ENCODE measurements at regions not wholly inside any gene's neighbourhood (a gene's known extent, or its start where the extent isn't known, plus 50 kb on each side); places are given as distances from the start of the nearest gene placed in this dataset.
"Not testable (repeated sequence)": the region's sequence is repeated elsewhere in the genome, so short reads cannot be mapped to it uniquely, and the experiment has no call there.

DNA sequence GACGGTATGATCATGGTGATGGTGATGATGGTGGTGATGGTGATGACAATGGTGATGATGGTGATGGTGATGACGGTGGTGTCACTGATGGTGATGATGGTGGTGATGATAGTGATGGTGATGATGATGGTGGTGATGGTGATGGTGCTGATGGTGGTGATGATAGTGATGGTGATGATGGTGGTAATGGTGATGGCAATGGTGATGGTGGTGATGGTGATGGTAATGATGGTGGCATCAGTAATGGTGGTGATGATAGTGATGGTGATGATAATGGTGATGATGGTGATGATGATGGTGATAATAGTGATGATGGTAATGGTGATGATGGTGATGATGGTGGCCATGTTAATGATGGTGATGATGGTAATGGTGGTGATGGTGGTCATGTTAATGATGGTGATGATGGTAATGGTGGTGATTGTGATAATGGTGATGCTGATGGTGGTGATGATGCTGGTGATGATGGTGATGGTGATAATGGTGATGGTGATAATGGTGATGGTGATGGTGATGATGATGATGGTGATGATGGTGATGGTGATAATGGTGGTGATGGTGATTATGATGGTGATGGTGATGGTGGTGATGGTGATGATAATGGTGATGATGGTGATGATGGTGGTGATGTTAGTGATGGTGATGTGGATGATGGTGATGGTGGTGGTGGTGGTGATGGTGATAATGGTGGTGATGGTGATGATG is 107.2 kb downstream of the C16orf95 start:
- no peak overlapping the region for H3K4me3 ChIP-seq (ENCODE audit: low read depth, low read length)
- no peak for DNase-seq (ENCODE audit: low read depth)
- TF ChIP-seq CTCF (IDR thresholded peaks at IDR 0.05; ENCODE audit: insufficient read depth, low read depth, low read length, missing control alignments), result no peak

DNA sequence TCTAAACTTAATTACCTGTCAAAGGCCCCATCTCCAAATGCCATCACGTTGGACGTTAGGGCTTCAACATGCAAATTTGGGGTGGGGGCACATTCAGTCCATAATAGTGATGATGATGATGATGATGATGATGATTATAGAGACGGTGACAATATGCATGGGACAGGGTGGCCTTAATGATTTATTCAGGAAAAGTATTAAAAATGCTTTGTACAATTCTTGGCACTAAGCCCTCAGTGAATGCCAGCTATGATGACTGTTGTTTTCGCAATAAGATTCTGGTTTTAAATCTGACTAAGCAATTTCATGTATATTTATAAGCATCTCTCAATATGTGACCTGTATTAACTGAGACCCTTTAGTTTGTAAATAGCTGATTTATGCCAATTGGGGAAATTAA is 106.3 kb downstream of the C16orf95 start:
- no peak overlapping the region for H3K4me3 ChIP-seq (ENCODE audit: low read depth, low read length)
- TF ChIP-seq CTCF (IDR thresholded peaks at IDR 0.05; ENCODE audit: insufficient read depth, low read depth, low read length, missing control alignments), result no peak
- no peak for DNase-seq (ENCODE audit: low read depth)

DNA sequence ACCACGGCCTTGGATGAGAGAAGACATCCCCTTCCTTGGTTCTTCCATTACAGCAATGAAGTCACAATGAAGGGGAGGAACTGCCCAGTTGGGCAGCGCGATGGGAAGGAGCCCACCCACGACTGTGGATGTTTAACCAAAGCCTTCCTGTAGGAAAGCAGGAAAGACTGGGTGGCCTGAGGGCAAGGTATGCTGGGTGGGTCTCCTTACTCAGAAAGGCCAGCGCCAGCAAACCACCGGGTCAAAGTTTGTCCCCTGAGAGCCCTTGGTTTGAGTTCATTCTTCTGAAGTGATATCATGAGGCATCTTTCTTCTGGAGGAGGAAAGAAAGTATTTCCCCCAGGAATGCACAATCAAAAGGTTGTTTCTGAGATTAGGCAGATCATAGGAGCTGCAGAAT is 105.2 kb downstream of the C16orf95 start:
- TF ChIP-seq CTCF (IDR thresholded peaks at IDR 0.05; ENCODE audit: insufficient read depth, low read depth, low read length, missing control alignments), result no peak
- no peak for DNase-seq (ENCODE audit: low read depth)

DNA sequence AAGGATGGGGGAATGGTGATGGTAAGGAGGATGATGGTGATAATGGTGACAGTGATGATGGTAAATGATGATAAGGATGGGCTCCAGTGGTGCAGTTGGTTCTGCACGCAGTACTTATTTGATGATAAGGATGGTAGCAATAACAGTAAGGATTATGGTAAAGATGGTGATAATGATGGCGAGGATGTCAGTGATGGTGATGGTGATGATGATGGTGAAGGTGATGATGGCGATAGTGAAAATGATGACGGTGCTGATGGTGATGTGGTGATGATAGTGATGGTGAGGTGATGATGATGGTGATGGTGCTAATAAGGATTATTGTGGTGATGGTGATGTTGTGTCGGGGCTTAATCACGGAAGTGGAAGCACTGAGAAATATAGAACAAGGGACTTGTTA is 103.7 kb downstream of the C16orf95 start:
- no peak for TF ChIP-seq CTCF (IDR thresholded peaks at IDR 0.05; ENCODE audit: insufficient read depth, low read depth, low read length, missing control alignments)
- H3K4me3 ChIP-seq (ENCODE audit: low read depth, low read length), result no peak overlapping the region

More for the DNA sequence above, 105.2 kb downstream of the C16orf95 start:
- no peak overlapping the region for H3K4me3 ChIP-seq (ENCODE audit: low read depth, low read length)

GRCh38 chr16:87216148-87216840 is 100.9 kb downstream of the C16orf95 start:
- DNase-seq (ENCODE audit: low read depth), result no peak
- TF ChIP-seq CTCF (IDR thresholded peaks at IDR 0.05; ENCODE audit: insufficient read depth, low read depth, low read length, missing control alignments), result no peak
- H3K4me3 ChIP-seq (ENCODE audit: low read depth, low read length), result no peak overlapping the region

More for the DNA sequence above, 103.7 kb downstream of the C16orf95 start:
- DNase-seq (ENCODE audit: low read depth), result no peak

GRCh38 chr16:87216841-87217275 is 100.3 kb downstream of the C16orf95 start:
- DNase-seq (ENCODE audit: low read depth), result no peak
- no peak overlapping the region for H3K4me3 ChIP-seq (ENCODE audit: low read depth, low read length)

GRCh38 chr16:87217802-87218201 is 99.4 kb downstream of the C16orf95 start:
- H3K4me3 ChIP-seq (ENCODE audit: low read depth, low read length); DNase-seq (ENCODE audit: low read depth): not testable (repeated sequence)

More at GRCh38 chr16:87216841-87217275, 100.3 kb downstream of the C16orf95 start:
- TF ChIP-seq CTCF (IDR thresholded peaks at IDR 0.05; ENCODE audit: insufficient read depth, low read depth, low read length, missing control alignments), result no peak

Data from GM12865 (cell line).